RWPE2 (cell line): ENCODE measurements at regions not wholly inside any gene's neighbourhood (a gene's known extent, or its start where the extent isn't known, plus 50 kb on each side); places are given as distances from the start of the nearest gene placed in this dataset.

Experiments used
- ATAC-seq: fragments of 200-7000 bp; cut with Tn5 transposase; 3 replicates; pipeline ENCODE4 v1.9.1; 2021; ENCODE audit warnings: low read depth
- DNase-seq: peaks from one replicate; pipeline ENCODE4 v3.0.0-alpha.2; 2020; ENCODE audit warnings: low spot score
- H3K27ac ChIP-seq: fragments of 450-650 bp; 2 replicates; pipeline ENCODE4 v1.5.1; 2017; ENCODE audit warnings: mild to moderate bottlenecking; ENCODE audit not compliant: poor library complexity, severe bottlenecking
- H3K27me3 ChIP-seq: fragments of 250-450 bp; sonication (Bioruptor Pico); 2 replicates; pipeline ENCODE4 v1.5.1; 2021; ENCODE audit warnings: mild to moderate bottlenecking, moderate library complexity; ENCODE audit not compliant: insufficient read depth, poor library complexity, severe bottlenecking
- H3K36me3 ChIP-seq: fragments of 250-450 bp; sonication (Bioruptor Pico); 2 replicates; pipeline ENCODE4 v1.5.1; 2020; ENCODE audit warnings: low read depth, mild to moderate bottlenecking, moderate library complexity
- H3K4me1 ChIP-seq: fragments of 250-450 bp; sonication (Bioruptor Pico); 2 replicates; pipeline ENCODE4 v1.5.1; 2021; ENCODE audit warnings: mild to moderate bottlenecking, moderate library complexity; ENCODE audit not compliant: insufficient read depth, poor library complexity, severe bottlenecking
- H3K4me3 ChIP-seq: fragments of 250-450 bp; sonication (Bioruptor Pico); 2 replicates; pipeline ENCODE4 v1.5.1; 2021; ENCODE audit warnings: mild to moderate bottlenecking, moderate library complexity; ENCODE audit not compliant: severe bottlenecking
- H3K9me3 ChIP-seq: fragments of 250-450 bp; sonication (Bioruptor Pico); 2 replicates; pipeline ENCODE4 v1.5.1; 2021; ENCODE audit warnings: mild to moderate bottlenecking, moderate library complexity; ENCODE audit not compliant: severe bottlenecking
- CTCF ChIP-seq: fragments of 450-650 bp; IDR thresholded peaks from one replicate; pipeline ENCODE4 v1.5.1; 2017; ENCODE audit warnings: mild to moderate bottlenecking, moderate library complexity; ENCODE audit not compliant: poor library complexity, severe bottlenecking

- no peaks in the 10 kb centered on the region for H3K9me3 ChIP-seq
- no peaks in the 10 kb centered on the region for H3K36me3 ChIP-seq
- H3K27me3 ChIP-seq, result peaks cover 9% of the 10 kb centered on the region
- no peak for ATAC-seq
- H3K27ac ChIP-seq, result no peak overlapping the region
- DNase-seq, result no peak
- TF ChIP-seq CTCF, result no peak
- no peak overlapping the region for H3K4me3 ChIP-seq
- H3K4me1 ChIP-seq, result no peaks in the 10 kb centered on the region
These were observed 94.6 kb upstream of the SLC6A6 start for GRCh38 chr3:14307656-14308302.

GRCh38 chr3:14311729-14312128 lies 90.7 kb upstream of the SLC6A6 start:
- TF ChIP-seq CTCF, result no peak
- H3K4me3 ChIP-seq, result no peak overlapping the region
- no peaks in the 10 kb centered on the region for H3K4me1 ChIP-seq
- H3K9me3 ChIP-seq, result no peaks in the 10 kb centered on the region
- ATAC-seq, result no peak
- no peak overlapping the region for H3K27ac ChIP-seq
- no peaks in the 10 kb centered on the region for H3K36me3 ChIP-seq
- H3K27me3 ChIP-seq, result peaks cover 22% of the 10 kb centered on the region
- DNase-seq, result no peak

GRCh38 chr3:14312375-14312774 lies 90.0 kb upstream of the SLC6A6 start:
- ATAC-seq, result no peak
- Histone ChIP-seq H3K4me3 (no peak overlapping the region), H3K9me3 (no peaks in the 10 kb centered on the region), H3K4me1 (no peaks in the 10 kb centered on the region), H3K27me3 (peaks cover 22% of the 10 kb centered on the region), H3K36me3 (no peaks in the 10 kb centered on the region), H3K27ac (no peak overlapping the region)
- no peak for DNase-seq
- TF ChIP-seq CTCF, result no peak

- no peak for TF ChIP-seq CTCF
- DNase-seq, result no peak
- H3K27me3 ChIP-seq, result peaks cover 18% of the 10 kb centered on the region
- H3K36me3 ChIP-seq, result no peaks in the 10 kb centered on the region
- no peak for ATAC-seq
- H3K4me3 ChIP-seq, result no peak overlapping the region
- H3K27ac ChIP-seq, result no peak overlapping the region
- no peaks in the 10 kb centered on the region for H3K9me3 ChIP-seq
- H3K4me1 ChIP-seq, result no peaks in the 10 kb centered on the region
These were observed 85.3 kb upstream of the SLC6A6 start for GRCh38 chr3:14317057-14317553.

- H3K27me3 ChIP-seq, result peaks cover 7% of the 10 kb centered on the region
- TF ChIP-seq CTCF, result no peak
- H3K36me3 ChIP-seq, result no peaks in the 10 kb centered on the region
- DNase-seq, result no peak
- no peaks in the 10 kb centered on the region for H3K9me3 ChIP-seq
- H3K4me1 ChIP-seq, result no peaks in the 10 kb centered on the region
- H3K27ac ChIP-seq, result no peak overlapping the region
- ATAC-seq, result no peak
- no peak overlapping the region for H3K4me3 ChIP-seq
These were observed 83.8 kb upstream of the SLC6A6 start for GRCh38 chr3:14318646-14319045.
